ENCODE measurements at regions not wholly inside any gene's neighbourhood (a gene's known extent, or its start where the extent isn't known, plus 50 kb on each side); places are given as distances from the start of the nearest gene placed in this dataset.
"Not testable (repeated sequence)": the region's sequence is repeated elsewhere in the genome, so short reads cannot be mapped to it uniquely, and the experiment has no call there.

DNA sequence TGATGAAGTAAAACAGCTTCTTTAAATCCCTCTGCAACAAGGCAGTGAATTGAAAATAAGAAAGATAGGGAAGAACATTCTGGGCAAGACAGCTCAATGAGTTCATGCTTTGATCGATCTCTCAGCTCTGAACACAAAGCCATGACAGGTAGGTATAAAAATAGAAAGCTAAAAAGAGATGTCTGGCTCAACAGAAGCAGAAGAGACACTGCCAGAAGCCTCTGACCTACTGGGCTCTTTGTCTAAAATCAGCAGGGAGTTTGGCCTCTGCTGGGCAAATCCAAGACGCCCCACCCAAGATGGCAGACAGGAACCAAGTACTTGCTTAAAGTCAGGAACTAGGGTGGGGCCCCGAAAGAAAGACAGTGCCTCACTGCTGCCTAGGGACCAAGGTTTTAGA is 2684.1 kb upstream of the TPTE start:
- DNase-seq, result not testable (repeated sequence)

GRCh38 chr21:7853426-7853825 is 2668.0 kb upstream of the TPTE start:
- not testable (repeated sequence) for DNase-seq

GRCh38 chr21:7853836-7854235 is 2667.5 kb upstream of the TPTE start:
- not testable (repeated sequence) for DNase-seq
